HepG2 (cell line): ENCODE measurements at regions not wholly inside any gene's neighbourhood (a gene's known extent, or its start where the extent isn't known, plus 50 kb on each side); places are given as distances from the start of the nearest gene placed in this dataset.

Source experiments
- CTCF ChIP-seq: sonication (generic); formaldehyde crosslinking; IDR thresholded peaks from 2 replicates; pipeline ENCODE4 v1.5.0; 2020; ENCODE audit warnings: mild to moderate bottlenecking, missing genetic modification reagents, moderate library complexity
- POLR2A ChIP-seq, 2 experiments: IDR thresholded peaks; 2 replicates each; pipeline ENCODE4 v1.6.1; 2011; ENCODE audit warnings: low read depth in 2 of 2, low read length in 2 of 2, mild to moderate bottlenecking in 1 of 2, moderate library complexity in 1 of 2; ENCODE audit not compliant: insufficient read depth in 1 of 2
- ZNF550 ChIP-seq: sonication (generic); formaldehyde crosslinking; IDR thresholded peaks from 2 replicates; pipeline ENCODE4 v1.4.0; 2020; ENCODE audit warnings: mild to moderate bottlenecking, missing genetic modification reagents, borderline replicate concordance

GRCh38 chr5:106401561-106401960 is 1269.2 kb downstream of the EFNA5 start:
- no peak for TF ChIP-seq ZNF550 (CRISPR knock-in tag)
- TF ChIP-seq POLR2A (IDR thresholded peaks at IDR 0.05; ENCODE audit: insufficient read depth in 1 of 2, low read depth in 2 of 2, low read length in 2 of 2), result no peak
- no peak for TF ChIP-seq CTCF (CRISPR knock-in tag)
